Smooth muscle cell (in vitro differentiated cells): ENCODE measurements at regions not wholly inside any gene's neighbourhood (a gene's known extent, or its start where the extent isn't known, plus 50 kb on each side); places are given as distances from the start of the nearest gene placed in this dataset.

Experiments used
- DNase-seq: peaks from one replicate; lab custom pipeline; 2025; ENCODE audit not compliant: unreplicated experiment; lab: John Stamatoyannopoulos, UW
- H2AFZ ChIP-seq: fragments of 200-600 bp; sonication (generic); 2 replicates; pipeline ENCODE4 v1.6.0; 2016; ENCODE audit warnings: antibody characterized with exemption, low read depth, mild to moderate bottlenecking
- H3F3A ChIP-seq: fragments of 200-600 bp; sonication (generic); 2 replicates; pipeline ENCODE4 v1.6.0; 2017; ENCODE audit warnings: antibody characterized with exemption, low read depth
- H3K27ac ChIP-seq: fragments of 200-600 bp; sonication (generic); 2 replicates; pipeline ENCODE4 v1.5.1; 2016; ENCODE audit warnings: low read depth, mild to moderate bottlenecking
- H3K27me3 ChIP-seq: fragments of 200-600 bp; sonication (generic); 2 replicates; pipeline ENCODE4 v1.6.1; 2016; ENCODE audit warnings: low read depth, mild to moderate bottlenecking
- H3K36me3 ChIP-seq: fragments of 200-600 bp; sonication (generic); 2 replicates; pipeline ENCODE4 v1.5.1; 2016; ENCODE audit warnings: low read depth
- H3K4me1 ChIP-seq: fragments of 200-600 bp; sonication (generic); 2 replicates; pipeline ENCODE4 v1.5.1; 2016; ENCODE audit warnings: low read depth
- H3K4me2 ChIP-seq: fragments of 200-600 bp; sonication (generic); 2 replicates; pipeline ENCODE4 v1.6.0; 2016; ENCODE audit warnings: mild to moderate bottlenecking
- H3K4me3 ChIP-seq: fragments of 200-600 bp; sonication (generic); 2 replicates; pipeline ENCODE4 v1.5.1; 2016; ENCODE audit warnings: mild to moderate bottlenecking
- H3K79me2 ChIP-seq: fragments of 200-600 bp; sonication (generic); 2 replicates; pipeline ENCODE4 v1.6.0; 2016; ENCODE audit warnings: low read depth, mild to moderate bottlenecking
- H3K9ac ChIP-seq: fragments of 200-600 bp; sonication (generic); 2 replicates; pipeline ENCODE4 v1.6.0; 2016; ENCODE audit warnings: low read depth
- H3K9me3 ChIP-seq: fragments of 200-600 bp; sonication (generic); replicated peaks from 2 replicates; pipeline ENCODE4 v1.5.1; 2016; ENCODE audit warnings: low read depth
- H4K20me1 ChIP-seq: fragments of 200-600 bp; sonication (generic); 2 replicates; pipeline ENCODE4 v1.6.0; 2016; ENCODE audit warnings: low read depth
- WGBS: methylation state at CpG from one replicate; pipeline ENCODE4 v1.1.7; 2016; ENCODE audit warnings: low lambda C conversion rate; 5-methylcytosine and 5-hydroxymethylcytosine counted together
- TF ChIP-seq, protein P1 (sequence below): fragments of 200-600 bp; sonication (generic); IDR thresholded peaks from 2 replicates; pipeline ENCODE4 v1.5.1; 2017; ENCODE audit warnings: borderline replicate concordance, mild to moderate bottlenecking, antibody characterized with exemption; ENCODE audit not compliant: insufficient read depth, poor library complexity, severe bottlenecking

DNA sequence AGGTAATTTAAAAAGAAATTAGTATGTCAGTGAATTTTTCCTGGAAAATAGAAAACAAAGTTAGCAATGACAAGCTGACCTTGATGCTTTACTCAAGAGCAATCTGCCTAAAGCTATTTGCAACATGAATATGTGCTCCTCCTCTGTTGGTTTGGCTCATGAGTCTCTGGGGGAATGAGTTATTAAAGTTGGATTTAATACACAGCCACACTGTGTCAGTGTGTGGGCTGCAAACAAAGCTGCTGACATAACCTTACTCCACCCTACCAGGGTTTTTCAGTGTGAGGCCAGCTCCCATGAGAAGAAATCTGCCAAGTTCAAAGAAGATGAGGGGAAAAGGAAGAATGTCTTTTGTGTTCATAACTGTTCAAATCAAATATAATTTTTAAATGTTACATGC lies 280.5 kb downstream of the TLL1 start:
- Histone ChIP-seq H3K27me3 (no peaks in the 10 kb centered on the region), H3K27ac (no peak overlapping the region), H3K4me2 (no peak overlapping the region), H3K36me3 (no peaks in the 10 kb centered on the region), H3K79me2 (no peaks in the 10 kb centered on the region), H3K9me3 (no peaks in the 10 kb centered on the region), H4K20me1 (no peaks in the 10 kb centered on the region), H3K4me3 (no peak overlapping the region), H3K9ac (no peak overlapping the region), H3F3A (no peaks in the 10 kb centered on the region), H3K4me1 (no peaks in the 10 kb centered on the region), H2AFZ (no peak overlapping the region)
- DNase-seq: no peak
- TF ChIP-seq, protein P1, sequence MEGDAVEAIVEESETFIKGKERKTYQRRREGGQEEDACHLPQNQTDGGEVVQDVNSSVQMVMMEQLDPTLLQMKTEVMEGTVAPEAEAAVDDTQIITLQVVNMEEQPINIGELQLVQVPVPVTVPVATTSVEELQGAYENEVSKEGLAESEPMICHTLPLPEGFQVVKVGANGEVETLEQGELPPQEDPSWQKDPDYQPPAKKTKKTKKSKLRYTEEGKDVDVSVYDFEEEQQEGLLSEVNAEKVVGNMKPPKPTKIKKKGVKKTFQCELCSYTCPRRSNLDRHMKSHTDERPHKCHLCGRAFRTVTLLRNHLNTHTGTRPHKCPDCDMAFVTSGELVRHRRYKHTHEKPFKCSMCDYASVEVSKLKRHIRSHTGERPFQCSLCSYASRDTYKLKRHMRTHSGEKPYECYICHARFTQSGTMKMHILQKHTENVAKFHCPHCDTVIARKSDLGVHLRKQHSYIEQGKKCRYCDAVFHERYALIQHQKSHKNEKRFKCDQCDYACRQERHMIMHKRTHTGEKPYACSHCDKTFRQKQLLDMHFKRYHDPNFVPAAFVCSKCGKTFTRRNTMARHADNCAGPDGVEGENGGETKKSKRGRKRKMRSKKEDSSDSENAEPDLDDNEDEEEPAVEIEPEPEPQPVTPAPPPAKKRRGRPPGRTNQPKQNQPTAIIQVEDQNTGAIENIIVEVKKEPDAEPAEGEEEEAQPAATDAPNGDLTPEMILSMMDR: no peak

DNA sequence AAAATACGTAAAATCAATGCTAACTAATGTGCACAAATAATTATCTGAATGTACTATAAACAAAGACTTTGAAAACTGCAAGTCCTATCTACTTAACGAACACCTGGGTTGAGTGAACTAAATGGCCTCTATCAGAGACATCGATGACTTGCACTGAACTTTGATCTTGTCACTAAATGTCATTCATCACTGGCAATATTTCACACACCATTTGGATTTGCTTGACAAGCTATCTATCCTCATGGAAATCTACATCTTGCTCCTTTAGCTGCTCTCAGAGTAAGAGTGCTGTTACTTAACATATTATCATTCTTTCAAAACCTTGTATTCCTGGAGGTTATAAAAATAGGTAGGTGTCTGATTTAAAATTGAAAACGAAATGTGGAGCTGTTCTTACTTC lies 289.3 kb downstream of the TLL1 start:
- H3K36me3 ChIP-seq: no peaks in the 10 kb centered on the region
- DNase-seq: no peak
- H3K79me2 ChIP-seq: no peaks in the 10 kb centered on the region
- H2AFZ ChIP-seq: no peak overlapping the region
- peaks cover 11% of the 10 kb centered on the region for H3K27me3 ChIP-seq
- no peak overlapping the region for H3K4me2 ChIP-seq
- H3F3A ChIP-seq: no peaks in the 10 kb centered on the region
- H3K4me3 ChIP-seq: no peak overlapping the region
- H3K9me3 ChIP-seq: no peaks in the 10 kb centered on the region
- no peak overlapping the region for H3K27ac ChIP-seq
- TF ChIP-seq, protein P1: no peak
- no peaks in the 10 kb centered on the region for H3K4me1 ChIP-seq
- 68% methylated on average over 4 of the region's 4 CpGs for WGBS
- no peaks in the 10 kb centered on the region for H4K20me1 ChIP-seq
- no peak overlapping the region for H3K9ac ChIP-seq

DNA sequence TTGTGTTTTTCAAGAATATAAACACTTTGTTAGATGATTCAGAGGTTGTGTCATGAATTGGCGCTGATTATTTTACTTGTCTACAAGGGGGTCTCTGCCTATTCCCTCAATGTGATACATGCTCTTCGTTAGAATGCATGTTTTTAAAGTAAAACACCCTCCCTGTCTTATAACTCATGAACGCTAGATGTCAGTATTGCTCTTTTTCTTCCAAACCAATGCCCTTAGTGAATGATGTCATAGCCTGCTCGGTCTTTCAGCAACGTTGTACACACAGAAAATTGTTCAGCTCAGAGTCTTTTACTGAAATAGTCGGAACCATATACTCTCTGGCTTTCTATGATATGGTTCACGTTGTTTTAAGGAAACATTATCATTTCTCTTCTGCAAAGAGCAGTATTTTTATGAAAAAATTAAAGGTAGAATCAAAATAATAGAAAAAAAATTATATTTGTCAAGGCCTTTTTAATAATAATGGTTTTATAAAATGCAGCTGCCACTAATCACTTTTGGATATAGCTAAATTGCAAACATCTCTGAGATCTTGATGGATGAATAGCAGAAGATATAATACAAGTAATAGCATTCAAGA lies 292.9 kb downstream of the TLL1 start:
- Histone ChIP-seq H3K9me3 (no peaks in the 10 kb centered on the region), H4K20me1 (no peaks in the 10 kb centered on the region), H2AFZ (peak overlapping the region; percentile 84), H3K4me1 (no peaks in the 10 kb centered on the region), H3K9ac (no peak overlapping the region), H3K79me2 (no peaks in the 10 kb centered on the region), H3K27ac (no peak overlapping the region), H3K4me3 (peak overlapping the region; percentile 19), H3K4me2 (peak overlapping the region; percentile 70), H3K27me3 (peaks cover 11% of the 10 kb centered on the region), H3K36me3 (no peaks in the 10 kb centered on the region), H3F3A (no peaks in the 10 kb centered on the region)
- TF ChIP-seq, protein P1: peak; percentile 73
- 4% methylated on average over 7 of the region's 7 CpGs for WGBS
- no peak for DNase-seq

DNA sequence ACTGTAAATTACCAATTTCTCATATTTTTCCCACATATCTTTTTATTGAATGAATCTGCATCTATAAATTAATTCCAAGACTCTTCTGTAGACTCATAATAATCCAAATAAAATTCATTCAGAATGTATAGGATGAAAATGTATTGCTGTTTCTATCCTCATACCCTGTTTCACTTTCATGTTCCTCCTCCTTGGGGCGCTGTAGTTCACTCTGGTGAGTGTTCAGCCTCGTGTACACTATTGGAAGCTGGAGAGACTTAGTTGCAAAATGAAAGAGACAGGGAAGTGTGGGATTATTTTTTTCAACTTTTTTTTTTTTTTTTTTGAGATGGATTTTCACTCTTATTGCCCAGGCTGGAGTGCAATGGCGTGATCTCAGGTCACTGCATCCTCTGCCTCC lies 296.1 kb downstream of the TLL1 start:
- no peaks in the 10 kb centered on the region for H3K9me3 ChIP-seq
- WGBS: 44% methylated on average over 3 of the region's 3 CpGs
- no peak overlapping the region for H3K4me2 ChIP-seq
- no peaks in the 10 kb centered on the region for H3K79me2 ChIP-seq
- no peaks in the 10 kb centered on the region for H3K4me1 ChIP-seq
- no peak overlapping the region for H3K4me3 ChIP-seq
- no peaks in the 10 kb centered on the region for H3F3A ChIP-seq
- no peak overlapping the region for H3K9ac ChIP-seq
- no peaks in the 10 kb centered on the region for H4K20me1 ChIP-seq
- no peak overlapping the region for H3K27ac ChIP-seq
- H2AFZ ChIP-seq: no peak overlapping the region
- no peaks in the 10 kb centered on the region for H3K36me3 ChIP-seq
- TF ChIP-seq, protein P1: peak; percentile 41
- H3K27me3 ChIP-seq: no peaks in the 10 kb centered on the region
- DNase-seq: no peak
